ENCODE measurements at regions not wholly inside any gene's neighbourhood (a gene's known extent, or its start where the extent isn't known, plus 50 kb on each side); places are given as distances from the start of the nearest gene placed in this dataset.

DNA sequence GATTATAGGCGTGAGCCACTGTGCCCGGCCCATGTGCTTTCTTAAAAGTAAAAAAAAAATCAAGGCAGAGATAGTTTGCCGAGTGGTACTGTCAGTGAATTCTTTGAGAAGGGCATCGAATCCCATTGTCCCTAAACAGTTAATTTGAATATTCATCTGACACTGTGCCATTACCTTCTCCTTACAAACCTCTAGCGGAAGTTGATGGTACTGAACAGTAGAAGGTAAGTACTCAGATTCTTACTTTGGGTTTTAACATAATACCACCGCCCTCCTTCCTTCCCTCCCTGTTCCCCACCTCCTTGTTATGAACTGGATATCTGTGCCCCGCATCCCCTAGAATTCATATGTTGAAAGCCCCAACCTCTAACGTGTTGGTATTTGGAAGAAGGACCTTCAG, 58.2 kb upstream of the CLMP start:
- no peak for DNase-seq

DNA sequence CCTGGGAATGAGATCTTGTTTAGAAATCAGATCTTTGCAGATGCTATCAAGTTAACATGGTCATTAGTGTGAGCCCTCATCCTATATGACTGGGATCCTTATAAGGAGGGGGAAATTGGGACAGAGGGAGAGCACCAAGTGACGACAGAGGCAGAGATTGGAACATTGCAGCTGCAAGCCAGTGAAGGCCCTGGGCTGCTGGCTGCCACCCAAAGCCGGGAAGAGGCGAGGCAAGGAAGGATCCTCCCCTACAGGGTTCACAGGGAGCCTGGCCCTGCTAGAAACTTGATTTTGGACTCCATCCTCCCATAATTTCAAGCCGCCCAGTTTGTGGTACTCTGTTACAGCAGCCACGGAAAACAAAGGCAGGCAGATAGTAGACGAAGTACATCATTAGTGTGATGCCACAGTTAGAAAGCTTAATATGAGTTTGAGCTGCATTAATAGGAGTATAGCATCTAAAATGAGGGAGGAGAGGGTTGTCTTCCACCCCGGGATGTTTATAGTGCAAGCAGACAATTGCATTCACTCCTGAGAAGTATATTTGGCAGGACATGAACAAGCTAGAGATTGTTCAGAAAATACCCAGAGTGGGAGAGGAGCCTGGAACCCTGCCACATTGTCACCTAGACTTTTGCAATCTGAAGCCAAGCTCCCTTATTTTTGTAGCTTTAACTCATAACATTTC, 56.8 kb upstream of the CLMP start:
- no peak for DNase-seq

DNA sequence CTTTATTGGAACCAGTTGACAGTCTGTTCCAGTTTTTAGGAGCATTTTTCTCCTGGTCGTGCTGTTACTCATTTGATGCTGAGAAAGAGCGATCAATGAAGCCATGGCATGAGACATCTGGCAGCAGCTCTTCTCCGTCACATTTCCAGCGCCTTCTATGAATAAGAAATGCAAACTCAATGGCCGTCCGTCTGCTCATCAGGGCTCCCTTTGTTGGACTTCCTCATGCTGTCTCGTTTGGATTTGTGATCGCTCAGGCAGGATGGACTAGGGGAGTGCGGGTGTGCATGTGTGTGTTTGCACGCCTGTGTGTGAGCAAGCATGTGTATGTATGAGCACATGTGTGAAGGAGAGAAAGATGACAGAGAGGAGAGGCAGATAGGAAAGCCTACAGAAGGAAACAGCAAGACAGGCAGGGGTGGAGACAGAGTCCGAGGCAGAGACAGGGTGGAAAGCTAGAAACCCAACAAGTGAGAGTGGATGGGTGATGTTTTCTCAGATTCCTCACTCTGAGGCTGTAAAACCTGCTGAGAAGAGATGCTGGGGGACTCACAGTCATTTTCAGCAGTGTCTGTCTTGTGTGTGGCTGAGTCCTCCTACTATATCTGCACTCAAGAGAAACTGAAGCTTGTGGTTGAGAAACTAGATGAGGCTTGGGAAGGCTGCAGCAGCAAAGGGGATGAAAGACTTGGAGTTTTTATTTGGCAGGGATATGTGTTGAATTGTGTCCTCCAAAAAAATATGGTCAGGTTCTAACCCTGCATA, 56.0 kb upstream of the CLMP start:
- no peak for DNase-seq

DNA sequence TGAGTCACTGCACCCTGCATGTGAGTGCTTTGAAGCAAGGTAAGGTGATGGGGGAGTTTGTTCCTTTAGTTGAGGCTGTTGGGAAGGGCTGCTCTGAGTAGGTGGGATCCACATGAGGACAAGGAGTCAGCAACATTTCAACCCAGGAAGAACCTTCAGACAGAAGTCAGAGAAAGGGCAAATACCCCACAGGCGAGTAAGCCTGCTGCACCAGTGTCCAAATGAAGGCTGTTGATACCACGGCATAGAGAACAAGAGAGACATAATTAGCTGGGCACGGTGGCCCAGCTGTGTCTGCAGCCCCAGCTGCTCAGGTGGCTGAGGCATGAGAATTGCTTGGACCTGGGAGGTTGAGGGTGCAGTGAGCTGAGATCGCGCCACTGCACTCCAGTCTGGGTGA, 54.3 kb upstream of the CLMP start:
- no peak for DNase-seq

DNA sequence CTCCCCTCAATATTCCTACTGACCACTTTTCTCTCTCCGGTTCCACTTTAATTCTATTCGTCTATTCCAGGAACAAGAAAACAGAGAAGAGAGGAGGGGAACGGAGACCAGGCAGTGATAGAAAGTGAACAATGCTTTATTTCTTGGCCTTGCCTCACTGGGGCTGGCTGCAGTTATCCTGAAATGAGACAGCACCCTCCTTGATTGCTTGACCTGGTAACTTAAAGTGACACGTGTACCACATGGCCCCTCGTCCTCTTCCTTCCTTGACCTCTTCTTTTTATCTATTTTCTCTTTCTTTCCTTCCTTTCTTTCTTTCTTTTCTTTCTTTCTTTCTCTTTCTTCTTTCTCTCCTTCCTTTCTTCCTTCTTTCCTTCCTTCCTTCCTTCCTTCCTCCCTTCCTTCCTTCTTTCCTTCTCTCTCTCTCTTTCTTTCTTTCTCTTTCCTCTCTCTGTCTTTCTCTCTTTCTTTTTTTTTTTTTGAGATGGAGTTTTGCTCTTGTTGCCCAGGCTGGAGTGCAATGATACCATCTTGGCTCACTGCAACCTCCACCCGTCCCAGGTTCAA, 52.8 kb upstream of the CLMP start:
- DNase-seq = no peak

DNA sequence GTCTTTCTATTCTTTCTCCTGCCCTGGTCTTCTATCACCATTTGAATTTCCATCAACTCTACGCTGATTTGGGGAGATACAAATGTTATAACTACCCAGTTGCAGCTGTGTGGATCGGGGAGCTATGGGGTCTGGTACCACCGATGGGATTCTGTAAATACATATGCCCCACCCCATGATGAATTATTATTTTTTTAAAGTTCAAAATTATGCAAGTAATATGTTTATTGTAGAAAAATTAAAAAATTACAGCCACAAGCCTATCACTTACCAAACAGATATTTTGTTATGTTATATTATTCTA, 52.4 kb upstream of the CLMP start:
- no peak for DNase-seq

DNA sequence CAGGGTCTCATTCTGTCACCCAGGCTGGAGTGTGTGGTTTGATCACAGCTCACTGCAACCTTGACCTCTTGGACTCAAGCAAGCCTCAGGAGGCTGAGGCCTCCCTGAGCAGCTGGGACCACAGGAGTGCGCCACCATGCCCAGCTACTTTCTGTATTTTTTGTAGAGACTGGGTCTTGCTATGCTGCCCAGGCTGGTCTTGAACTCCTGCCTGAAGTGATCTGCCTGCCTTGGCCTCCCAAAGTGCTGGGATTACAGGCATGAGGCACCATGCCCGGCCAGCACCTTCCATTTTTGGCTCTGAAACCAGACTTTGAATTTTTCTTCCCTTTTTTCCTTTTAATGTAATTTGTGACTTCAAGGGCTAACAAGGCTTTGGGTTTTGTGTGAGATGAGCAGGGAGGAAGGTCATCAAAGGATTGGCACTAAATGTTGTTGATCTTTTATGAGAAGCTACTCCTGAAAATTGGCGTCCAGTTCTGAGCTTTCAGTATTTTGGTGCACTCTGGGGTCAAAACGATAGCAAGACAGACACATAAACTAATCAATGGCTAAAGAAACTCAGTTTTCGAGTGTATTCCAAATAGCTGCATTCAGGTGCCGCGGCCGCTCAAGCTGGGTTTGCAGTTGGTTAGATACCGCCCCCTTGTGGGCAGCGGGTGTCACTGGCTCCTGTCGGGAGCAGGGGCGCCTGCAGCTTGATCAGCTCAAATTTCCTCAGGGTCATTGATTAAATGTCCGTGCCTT, 51.9 kb upstream of the CLMP start:
- DNase-seq = peak in 1 of 2 experiments; percentile 48

DNA sequence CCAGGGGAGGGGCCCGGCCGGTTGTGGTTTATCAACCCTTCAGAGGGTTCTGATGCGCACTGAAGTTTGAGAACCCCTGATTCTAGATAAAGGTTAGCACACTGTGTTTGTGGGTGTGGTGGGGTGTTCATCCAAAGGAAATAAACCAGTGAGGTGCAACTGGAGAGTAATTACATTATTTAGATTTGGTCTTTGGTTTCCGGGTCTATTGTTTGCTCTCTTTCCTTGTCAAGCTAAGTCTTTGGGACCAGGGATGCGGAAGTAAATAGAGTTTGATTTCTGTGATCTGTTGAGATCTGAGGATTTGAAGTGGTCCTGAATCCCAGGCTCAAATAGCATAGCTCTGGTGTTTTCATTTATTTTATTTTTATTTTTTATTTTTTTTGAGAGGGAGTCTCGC, 50.5 kb upstream of the CLMP start:
- no peak for DNase-seq

Measured in SW 1271 (cell line).